ENCODE measurements at regions not wholly inside any gene's neighbourhood (a gene's known extent, or its start where the extent isn't known, plus 50 kb on each side); places are given as distances from the start of the nearest gene placed in this dataset.
"Not testable (repeated sequence)": the region's sequence is repeated elsewhere in the genome, so short reads cannot be mapped to it uniquely, and the experiment has no call there.

DNA sequence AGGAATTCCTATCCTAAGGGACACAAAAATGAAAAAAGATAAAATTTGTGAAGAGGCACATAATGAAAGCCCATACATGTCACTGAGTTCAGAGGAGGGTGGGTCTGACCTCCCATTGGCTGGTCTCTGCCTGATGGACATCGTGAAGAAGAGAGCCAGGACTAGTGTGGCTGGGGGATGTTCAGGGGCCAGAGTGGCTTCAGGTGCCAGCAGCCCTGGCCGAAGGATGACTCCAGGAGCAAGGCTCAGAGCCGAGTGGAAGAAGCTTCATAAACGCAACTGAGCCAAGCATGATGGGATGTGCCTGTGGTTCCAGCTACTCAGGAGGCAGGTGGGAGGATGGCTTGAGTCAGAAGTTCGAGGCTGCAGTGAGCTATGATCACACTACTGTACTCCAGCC is 56.9 kb upstream of the ATP5PO start:
- DNase-seq: no peak

- no peak for DNase-seq
Measured at GRCh38 chr21:33971492-33972013, 55.9 kb upstream of the ATP5PO start.

DNA sequence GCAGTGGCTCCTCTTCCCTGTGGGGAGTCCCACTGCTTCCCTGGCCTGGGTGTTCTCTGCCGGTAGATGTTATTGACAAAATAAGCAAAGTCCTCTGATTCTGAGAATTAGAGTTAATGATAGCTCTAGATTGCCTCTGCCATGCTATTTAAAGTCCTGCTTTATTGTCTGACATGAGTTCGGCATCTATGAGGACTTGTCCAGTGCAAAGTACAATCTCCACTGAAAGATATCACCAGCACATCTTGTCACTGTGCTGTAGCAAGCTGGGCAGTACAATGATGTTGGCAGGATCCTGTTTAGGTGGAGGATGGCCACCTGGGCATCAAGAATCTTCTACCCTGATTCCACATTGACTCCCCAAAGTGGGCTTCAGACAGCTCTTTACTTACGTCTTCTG is 54.0 kb upstream of the ATP5PO start:
- DNase-seq: no peak

DNA sequence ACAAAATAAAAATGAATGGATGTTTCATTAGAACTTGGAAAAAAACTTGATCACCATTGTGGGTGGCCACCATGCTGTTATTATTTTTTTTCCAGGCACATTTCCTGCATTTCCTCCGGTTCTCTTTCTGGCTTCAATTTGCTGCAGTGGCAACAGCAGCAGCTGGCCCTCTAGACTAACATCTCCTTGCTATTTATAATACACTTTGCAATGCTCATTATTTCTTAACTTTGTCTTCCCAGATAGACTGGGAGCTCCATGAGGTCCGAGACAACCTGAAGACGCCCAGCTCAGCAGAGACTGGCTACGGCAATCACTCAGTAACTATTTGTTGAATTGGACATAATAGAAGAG is 53.4 kb upstream of the ATP5PO start:
- DNase-seq: no peak

DNA sequence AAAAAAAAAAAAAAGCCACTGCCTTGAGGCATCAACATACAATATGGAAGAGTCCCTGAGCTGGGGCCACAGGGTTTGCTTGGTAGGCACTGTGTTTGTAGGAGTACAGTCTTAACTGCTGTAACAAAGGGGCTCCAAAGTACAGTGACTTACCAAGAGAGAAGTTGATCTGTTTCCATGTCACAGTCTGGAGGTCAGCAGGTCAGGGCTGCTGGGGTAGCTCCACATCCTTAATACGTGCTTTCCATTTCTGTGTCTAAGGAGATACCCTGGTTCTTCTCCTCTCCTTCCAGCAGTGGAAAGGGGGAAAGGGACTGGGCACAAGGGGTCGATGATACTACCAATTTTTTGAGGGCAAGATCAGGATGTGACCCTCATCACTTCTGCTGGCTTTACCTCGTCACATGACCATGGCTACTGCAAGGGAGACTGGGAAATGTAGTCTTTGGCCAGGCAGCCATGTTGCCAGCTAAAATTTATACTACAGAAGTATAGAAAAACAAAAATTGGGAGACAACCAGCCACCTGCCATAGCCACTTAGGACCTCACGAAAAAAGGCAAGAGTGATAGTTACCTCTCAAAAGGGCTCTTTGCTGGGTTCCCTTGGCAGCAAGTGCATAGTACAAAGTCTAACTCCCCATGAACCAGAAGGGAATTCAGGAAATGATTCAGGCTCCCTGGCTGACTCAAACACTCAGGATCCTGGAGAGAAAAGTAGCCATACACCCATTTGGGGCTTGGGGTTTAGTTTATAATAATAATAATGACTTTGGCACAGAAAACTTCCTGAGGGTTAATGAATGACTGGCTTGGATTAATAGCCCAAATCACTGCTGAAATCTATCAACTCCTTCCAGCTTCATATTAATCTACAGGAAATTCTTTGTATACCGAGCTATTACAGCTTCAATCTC is 52.7 kb upstream of the ATP5PO start:
- DNase-seq: no peak

DNA sequence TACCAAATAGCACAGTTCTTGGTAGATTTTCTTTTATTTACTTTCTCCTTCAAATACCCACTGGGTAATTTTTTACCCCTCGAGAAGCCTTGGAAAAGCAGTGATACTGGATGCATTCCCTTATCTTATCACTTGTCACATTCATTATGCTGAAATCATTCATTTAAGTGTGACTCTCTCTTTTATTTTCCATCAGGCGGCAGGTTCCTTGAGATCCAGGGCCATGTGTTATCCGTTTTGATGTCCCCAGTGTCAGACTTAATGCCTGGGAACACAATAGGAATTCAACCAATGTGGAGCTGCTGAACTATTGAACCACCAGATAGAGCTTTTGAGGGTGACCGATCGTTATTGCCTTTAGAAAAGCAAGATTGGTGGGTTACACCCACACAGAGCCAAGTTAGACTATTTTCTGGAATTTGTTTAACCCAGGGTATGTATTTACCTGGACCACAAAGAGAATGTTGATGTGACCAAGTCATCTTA is 51.5 kb upstream of the ATP5PO start:
- no peak for DNase-seq

GRCh38 chr21:33966324-33966949 is 50.8 kb upstream of the ATP5PO start:
- DNase-seq: peak in 1 of 2 donors; percentile 43

DNA sequence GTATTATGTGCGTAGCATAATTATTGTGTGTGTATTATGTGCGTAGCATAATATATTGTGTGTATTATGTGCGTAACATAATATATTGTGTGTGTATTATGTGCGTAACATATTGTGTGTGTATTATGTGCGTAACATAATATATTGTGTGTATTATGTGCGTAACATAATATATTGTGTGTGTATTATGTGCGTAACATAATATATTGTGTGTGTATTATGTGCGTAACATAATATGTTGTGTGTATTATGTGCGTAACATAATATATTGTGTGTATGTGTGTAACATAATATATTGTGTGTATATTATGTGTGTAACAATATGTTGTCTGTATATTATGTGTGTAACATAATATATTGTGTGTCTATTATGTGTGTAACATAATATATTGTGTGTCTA is 50.1 kb upstream of the ATP5PO start:
- DNase-seq: not testable (repeated sequence)
